Erythroblast (primary cell): ENCODE measurements at regions not wholly inside any gene's neighbourhood (a gene's known extent, or its start where the extent isn't known, plus 50 kb on each side); places are given as distances from the start of the nearest gene placed in this dataset.

ENCODE experiments used
- DNase-seq, 2 experiments: peaks; one replicate each; lab custom pipeline; 2025; lab: John Stamatoyannopoulos, UW
- GATA1 ChIP-seq: IDR thresholded peaks from 2 replicates; pipeline ENCODE4 v1.6.1; 2011; ENCODE audit warnings: low read depth, mild to moderate bottlenecking, control low read depth, low read length, moderate library complexity
- POLR2A ChIP-seq: IDR thresholded peaks from 2 replicates; pipeline ENCODE4 v1.6.1; 2011; ENCODE audit warnings: mild to moderate bottlenecking, low read length

GRCh38 chr2:17334300-17334699, 183.9 kb downstream of the RAD51AP2 start:
- no peak for DNase-seq
- TF ChIP-seq GATA1 (no peak), POLR2A (no peak)

- DNase-seq: no peak
- TF ChIP-seq POLR2A (no peak), GATA1 (no peak)
Measured at GRCh38 chr2:17331636-17332035, 186.6 kb downstream of the RAD51AP2 start.

DNA sequence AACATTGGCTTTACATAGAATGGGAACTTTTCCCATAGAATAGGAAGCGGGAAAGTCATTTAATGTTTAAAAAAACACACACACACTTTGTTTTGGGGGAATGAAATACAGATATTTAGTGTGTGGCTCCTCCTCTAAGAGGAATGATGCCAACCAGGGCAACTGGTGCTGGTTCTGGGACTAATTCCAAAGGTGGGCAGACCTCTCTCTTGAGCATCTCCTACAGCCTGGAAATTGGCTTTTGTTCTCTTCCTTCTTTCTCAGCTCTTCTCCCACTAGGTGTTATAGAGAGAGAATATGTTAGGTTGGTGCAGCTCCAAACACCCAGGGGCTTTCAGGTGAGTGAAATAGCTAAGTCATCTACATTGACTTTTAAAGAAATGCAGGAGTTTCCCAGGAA, 190.1 kb downstream of the RAD51AP2 start:
- no peak for DNase-seq
- TF ChIP-seq POLR2A: no peak

- TF ChIP-seq POLR2A (no peak), GATA1 (no peak)
- no peak for DNase-seq
Measured at GRCh38 chr2:17327649-17328048, 190.6 kb downstream of the RAD51AP2 start.

DNA sequence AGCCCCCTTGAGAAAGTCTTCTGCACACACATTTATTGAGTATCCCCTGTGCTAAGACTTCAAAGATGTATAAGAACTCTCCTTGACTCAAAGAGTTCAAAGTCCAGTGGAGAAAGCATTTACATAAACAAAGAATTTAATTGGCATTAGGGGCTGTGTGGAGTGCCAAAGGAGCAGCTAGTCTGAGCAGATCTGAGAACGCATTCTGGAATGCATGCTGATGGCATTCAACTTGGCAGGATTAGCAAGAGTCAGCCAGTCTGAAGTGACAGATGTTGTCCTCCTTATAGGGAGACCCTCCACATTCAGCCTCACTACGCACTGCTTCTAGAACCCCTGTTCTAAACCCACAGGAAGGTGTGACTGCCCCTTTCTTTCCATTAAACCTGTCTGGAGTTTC, 191.5 kb downstream of the RAD51AP2 start:
- TF ChIP-seq GATA1 (no peak), POLR2A (no peak)

GRCh38 chr2:17323697-17324096, 194.5 kb downstream of the RAD51AP2 start:
- no peak for TF ChIP-seq GATA1
- TF ChIP-seq POLR2A: no peak
- DNase-seq: peak in 1 of 2 experiments; percentile 2

More for the DNA sequence above, 191.5 kb downstream of the RAD51AP2 start:
- no peak for DNase-seq

DNA sequence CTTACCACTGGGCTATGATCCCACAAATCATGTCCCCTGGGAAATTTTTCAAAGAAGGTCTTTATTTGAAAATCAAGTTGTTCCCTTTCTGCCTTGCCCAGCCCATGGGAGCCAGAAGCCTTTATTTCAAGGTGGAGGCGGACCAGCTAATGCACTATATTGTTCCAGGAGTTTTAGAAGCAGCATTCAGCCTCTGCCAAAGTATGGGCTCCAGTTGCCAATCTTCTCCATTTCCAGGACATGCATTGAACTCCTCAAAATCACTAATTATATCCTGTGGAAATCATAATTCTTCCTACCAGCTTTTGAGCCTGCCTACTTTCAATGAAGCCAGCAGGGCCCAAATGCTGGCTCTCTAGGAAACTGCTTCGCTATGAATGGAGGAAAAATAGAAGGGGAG, 195.8 kb downstream of the RAD51AP2 start:
- no peak for DNase-seq
- TF ChIP-seq POLR2A (no peak), GATA1 (no peak)

GRCh38 chr2:17319090-17319489, 199.2 kb downstream of the RAD51AP2 start:
- DNase-seq: no peak
- TF ChIP-seq POLR2A (no peak), GATA1 (no peak)

DNA sequence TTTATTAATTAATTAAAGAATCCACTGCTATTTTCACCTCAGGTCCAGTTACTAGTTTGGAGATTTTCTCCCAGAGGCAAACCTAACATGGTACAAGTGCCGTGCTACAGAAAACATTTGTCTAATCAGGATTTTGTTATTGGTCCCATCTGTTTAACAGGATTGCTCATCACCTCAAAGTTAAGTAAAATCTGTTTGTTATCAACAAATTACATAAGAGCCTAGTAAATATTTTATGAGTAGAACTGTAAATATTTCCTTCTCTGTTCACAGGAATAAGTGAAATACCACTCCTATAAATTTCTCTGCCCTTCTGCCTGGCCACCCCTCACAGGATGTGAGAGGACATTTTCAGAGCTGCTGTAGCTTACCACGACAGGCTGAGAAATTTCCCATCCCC, 200.2 kb downstream of the RAD51AP2 start:
- TF ChIP-seq POLR2A: no peak
- TF ChIP-seq GATA1: no peak
- DNase-seq: no peak

DNA sequence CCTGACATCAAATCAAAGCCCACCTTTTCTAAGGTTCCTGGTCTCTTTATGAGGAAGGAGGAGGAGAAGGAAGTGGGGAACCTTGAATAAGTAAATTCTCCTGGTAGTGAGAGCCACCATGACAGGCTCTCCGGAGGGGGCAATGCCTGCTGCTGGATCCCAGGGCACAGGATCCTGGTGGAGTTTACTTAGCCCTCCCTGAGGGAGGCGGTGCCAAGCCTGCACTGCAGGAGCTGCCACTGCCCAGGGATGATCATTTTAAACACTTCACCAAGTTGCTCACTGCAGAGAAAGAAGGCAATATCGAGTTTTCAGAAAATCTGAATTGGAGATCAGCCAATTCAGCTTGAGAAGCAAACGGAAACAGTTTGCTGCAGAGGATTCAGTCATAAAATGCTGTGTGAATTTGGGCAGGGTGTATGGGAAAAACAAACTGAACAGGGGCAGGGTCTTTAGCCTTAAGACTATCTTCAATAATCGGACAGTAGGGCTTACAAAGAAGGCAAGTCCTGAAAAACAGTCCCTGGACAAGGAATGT, 200.7 kb downstream of the RAD51AP2 start:
- no peak for TF ChIP-seq POLR2A
- TF ChIP-seq GATA1: no peak
- no peak for DNase-seq

GRCh38 chr2:17313261-17313660, 205.0 kb downstream of the RAD51AP2 start:
- TF ChIP-seq GATA1: no peak
- no peak for TF ChIP-seq POLR2A
- no peak for DNase-seq

- TF ChIP-seq GATA1 (no peak), POLR2A (no peak)
- DNase-seq: no peak
Measured at GRCh38 chr2:17311771-17312511, 206.3 kb downstream of the RAD51AP2 start.

- DNase-seq: no peak
- TF ChIP-seq POLR2A: no peak
- TF ChIP-seq GATA1: no peak
Measured at GRCh38 chr2:17311106-17311619, 207.1 kb downstream of the RAD51AP2 start.

DNA sequence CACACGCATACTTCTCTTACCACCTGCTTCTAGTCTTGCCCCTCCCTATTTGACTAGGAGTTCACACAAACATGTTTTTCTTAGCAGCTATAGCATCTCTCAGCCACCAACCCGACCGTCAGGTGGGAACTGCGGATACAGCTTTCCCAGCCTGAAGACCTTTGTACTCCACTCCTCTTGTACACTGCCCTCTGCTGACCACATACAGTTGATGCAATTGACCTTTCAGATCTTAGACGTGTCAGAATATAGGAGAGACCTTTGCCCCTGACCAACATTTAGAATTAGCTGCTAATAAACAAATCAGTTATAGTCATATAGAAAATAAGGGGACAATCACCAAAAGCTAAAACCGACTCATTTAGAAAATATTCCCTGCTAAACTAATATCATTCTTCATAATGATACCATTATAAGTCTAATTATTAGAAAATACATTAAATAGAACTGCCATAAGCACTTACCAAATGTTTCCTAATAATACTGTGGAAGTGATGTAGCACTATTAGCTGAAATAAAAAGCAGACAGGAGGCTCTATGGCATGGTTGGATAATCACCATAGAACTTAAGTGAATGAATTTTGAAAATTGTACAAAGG, 208.4 kb downstream of the RAD51AP2 start:
- peak; percentile 51 to 66 for DNase-seq
- TF ChIP-seq GATA1 (no peak), POLR2A (no peak)

GRCh38 chr2:17309181-17309580, 209.1 kb downstream of the RAD51AP2 start:
- TF ChIP-seq GATA1 (no peak), POLR2A (no peak)
- DNase-seq: no peak
